ENCODE measurements at regions not wholly inside any gene's neighbourhood (a gene's known extent, or its start where the extent isn't known, plus 50 kb on each side); places are given as distances from the start of the nearest gene placed in this dataset.
A peak's percentile ranks its signal among the peaks of the same experiment; 100 is the strongest.

DNA sequence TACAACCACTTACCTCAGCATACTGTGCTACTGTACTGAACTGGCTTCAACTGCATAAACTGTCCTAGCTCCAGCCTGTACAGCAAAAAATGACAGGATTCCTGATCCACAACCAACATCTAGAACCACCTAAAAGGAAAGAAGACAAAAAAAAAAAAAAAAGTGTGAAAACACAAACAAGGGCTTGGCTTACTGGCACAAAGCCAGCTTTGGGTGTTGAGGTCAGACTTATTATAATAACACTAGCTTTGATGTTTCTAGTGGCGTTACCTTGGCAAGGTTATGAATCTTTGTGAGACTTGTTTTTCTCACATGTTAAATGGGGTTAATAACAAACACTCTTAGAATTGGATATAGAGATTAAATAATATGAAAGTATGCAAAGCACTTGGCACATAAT is 148.5 kb upstream of the PUM3 start:
- DNase-seq (ENCODE audit: low read depth in 4 of 4, low spot score in 3 of 4): no peak

DNA sequence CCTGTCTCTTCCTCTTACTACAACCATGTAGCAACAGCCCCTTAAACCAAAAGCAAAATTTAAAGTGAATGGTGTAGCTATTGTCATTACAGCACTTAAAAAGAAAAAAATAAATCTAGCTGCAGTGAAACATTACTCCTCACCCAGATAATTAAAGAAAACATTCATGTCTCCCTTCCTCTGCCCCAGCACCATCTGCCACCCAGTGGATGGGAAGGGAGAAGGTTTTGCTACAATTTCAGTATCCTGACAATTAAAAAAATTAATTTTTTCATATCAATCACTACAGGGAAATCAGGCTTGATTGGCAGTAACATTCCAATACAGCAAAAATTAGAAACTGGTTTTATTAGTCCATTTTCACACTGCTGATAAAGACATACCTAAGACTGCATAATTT is 147.4 kb upstream of the PUM3 start:
- no peak for DNase-seq (ENCODE audit: low read depth in 4 of 4, low spot score in 3 of 4)

DNA sequence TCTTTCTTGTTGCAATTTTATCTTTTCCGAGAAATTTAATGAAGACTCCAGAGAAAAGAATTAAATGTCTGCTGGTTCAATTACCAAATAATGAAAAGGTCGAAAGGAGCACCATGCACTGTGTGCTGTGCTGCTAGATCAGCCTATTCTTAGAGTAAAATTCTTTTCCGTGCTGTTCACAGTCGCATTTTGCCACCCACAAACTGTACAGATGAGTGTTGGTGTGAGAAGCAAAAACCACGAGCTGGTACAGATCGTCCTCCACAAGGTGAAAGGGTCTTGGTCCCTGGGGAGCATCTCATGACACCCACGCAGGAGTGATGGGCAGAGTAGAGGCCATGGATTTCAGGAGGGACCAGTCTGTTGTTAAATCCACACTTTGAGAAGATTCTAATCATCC is 143.8 kb upstream of the PUM3 start:
- DNase-seq (ENCODE audit: low read depth in 4 of 4, low spot score in 3 of 4): no peak

DNA sequence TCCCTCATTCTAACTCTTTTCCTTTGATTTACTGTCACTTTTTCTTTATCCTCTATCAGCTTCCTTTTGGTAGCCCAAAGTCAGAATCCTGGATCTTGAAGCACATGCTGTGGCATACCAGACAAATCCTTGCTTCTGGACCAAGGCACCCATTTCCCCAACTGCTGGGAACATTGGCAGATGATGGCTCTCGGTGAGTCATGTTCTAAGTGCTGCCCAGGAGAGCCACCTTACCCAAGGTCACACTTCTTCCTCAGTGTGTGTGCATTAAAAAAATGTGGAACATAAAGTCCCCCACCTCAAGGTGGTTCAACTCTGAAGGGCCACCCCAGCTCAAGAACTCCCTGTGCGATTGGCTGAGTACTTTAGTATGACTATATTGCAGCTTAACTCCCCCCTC is 141.4 kb upstream of the PUM3 start:
- DNase-seq (ENCODE audit: low read depth in 4 of 4, low spot score in 3 of 4): no peak

DNA sequence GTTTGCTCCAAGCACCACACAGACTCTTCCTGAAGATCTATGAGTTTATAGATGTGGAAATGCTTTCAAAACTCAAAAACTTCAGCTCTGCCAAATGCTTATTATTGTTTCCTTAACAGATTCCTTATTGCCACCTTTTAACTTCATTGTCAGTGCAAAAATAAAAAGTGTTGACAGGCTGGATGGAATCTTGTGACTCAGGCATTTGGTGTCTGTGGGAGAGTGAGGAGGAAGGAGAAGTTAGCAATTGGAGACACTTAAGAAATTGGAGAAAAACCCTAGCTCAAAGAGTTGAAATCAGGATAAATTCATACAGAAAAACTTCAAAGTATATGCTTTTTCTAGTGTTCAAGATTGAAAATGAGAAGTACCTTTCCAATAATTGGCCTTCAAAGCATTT is 140.6 kb upstream of the PUM3 start:
- no peak for DNase-seq (ENCODE audit: low read depth in 4 of 4, low spot score in 3 of 4)

DNA sequence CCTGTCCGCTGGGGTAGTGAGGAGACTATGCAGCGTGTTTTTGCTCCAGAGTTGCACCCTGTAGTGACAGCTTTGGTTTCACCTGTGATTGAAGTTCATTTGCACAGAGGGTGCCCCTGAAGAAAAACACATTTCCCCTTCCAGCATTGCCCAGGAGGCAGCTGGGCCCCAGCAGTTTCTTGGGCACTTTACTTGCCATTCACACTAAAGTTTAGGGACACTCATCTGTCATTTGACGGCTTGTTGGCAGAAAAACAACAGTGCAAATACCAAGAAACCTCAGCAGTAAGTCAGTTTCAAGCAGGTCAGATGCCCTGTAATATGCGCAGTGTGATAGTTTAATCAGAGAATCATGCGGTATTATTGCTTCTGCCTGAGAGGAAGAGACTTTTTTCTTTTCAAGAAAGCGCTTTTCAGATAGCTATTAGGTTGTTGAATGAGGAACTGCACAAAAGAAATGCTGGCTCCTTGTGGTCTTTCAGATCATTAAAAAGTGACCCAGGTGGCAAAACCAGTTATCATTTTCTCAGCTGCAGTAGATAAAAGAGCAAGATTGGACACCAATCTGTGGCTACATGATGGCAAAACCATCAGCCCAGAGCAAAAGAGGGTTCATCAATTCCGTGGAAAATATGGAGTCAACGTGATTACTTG is 136.2 kb upstream of the PUM3 start:
- DNase-seq (ENCODE audit: low read depth in 4 of 4, low spot score in 3 of 4): no peak

DNA sequence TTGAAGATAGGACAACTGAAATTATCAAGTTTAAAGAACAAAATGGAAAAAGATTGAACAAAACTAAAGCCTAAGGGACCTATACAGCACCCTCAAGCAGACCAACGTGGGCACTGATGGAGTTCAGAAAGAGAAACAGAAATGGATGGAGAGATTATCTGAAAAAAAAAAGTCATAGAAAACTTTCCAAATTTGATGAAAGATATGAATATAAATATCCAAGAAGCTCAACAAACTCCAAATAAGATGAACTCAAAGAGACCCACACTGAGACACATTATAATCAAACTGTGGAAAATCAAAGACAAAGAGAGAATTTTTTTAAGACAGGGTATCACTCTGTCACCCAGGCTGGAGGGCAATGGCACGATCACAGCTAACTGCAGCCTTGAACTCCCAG is 128.6 kb upstream of the PUM3 start:
- DNase-seq (ENCODE audit: low read depth in 4 of 4, low spot score in 3 of 4): no peak

DNA sequence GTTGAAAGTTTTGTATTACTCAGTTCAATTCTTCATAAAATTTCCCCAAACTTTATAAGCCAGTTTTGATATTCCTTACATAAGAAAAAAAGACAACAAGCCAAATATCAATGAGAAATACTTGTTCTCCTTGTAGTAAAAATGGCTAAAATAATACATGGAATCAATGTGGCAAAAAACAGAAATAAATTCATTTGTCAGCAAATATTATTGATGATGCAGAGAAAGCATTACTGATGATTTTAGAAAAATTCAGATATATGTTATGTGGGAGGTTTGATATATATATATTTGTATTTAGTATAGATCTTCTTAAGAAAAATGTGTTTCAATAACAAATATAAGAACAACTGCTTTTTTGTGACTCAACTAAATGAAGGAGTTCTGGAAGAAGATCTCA is 127.0 kb upstream of the PUM3 start:
- no peak for DNase-seq (ENCODE audit: low read depth in 4 of 4, low spot score in 3 of 4)

DNA sequence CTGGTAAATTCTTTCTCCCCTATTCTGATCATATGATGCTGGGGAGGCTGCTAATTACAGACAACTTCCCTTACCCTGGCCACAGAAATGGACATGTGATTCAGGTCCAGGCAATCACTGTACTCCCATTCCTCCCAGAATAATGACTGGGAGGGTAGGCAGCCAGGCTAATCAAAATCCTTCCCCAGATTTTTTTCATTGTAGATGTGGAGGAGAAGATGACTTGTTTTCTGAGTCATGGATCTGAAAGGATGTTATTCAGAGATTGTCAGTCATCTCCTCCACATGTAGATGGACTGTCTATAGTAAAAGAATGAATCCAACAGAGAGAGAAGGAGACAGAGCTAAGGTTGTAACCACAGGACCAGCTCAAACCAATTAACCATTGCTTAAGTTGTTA is 123.9 kb upstream of the PUM3 start:
- no peak for DNase-seq (ENCODE audit: low read depth in 4 of 4, low spot score in 3 of 4)

DNA sequence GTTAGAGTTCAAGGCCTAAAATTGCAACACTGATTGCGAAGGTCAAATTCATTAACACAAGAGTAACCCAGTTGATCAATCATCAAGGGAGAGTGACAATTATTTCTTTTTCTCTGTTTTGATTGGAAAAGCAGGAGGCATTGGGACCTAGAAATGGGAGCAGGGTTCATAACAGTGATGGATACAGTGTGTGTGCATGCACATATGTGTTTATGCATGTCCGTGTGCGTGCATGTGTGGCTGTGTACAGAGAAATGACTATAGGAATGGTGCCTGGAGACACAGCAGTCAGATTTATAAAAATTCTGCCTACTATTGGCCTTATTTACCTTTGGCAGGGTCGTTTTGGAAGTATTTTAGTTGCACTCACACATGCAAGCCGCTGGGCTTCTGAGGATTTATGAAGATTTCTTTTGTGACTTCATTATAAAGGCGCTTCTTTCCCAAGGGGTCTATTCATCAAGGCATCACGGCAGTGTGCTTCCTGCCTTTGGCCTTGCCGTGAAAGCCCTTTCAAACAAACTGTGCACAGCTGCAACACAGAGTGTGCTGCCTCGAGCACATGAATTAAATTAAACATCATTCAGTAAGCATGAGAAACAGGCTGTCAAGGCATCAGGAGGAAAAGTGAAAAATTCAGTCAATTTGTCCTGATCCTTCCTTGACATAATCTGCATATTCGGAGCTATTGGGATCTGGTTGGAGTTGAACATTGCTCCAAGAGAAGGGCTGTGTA is 122.8 kb upstream of the PUM3 start:
- DNase-seq (ENCODE audit: low read depth in 4 of 4, low spot score in 3 of 4): peak; percentile 35 to 72 (median 51)

DNA sequence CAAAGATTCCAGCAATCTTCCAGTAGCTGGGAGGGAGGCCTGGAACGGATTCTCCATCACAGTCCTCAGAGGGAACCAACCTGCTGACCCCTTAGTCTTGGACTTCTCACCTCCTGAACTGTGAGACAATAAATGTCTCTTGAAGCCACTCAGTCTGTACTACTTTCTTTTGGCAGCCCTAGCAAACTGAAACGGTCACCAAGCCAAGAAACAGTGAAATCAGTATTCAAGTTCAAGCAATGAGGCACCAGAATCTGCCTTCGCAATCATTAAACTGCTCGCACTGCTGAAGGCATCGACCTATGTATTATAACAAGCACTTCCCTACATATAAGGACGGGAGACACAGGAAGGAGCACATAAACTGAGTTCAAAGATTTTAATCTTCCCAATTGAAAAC is 120.6 kb upstream of the PUM3 start:
- DNase-seq (ENCODE audit: low read depth in 4 of 4, low spot score in 3 of 4): peak in 1 of 4 donors; percentile 5

DNA sequence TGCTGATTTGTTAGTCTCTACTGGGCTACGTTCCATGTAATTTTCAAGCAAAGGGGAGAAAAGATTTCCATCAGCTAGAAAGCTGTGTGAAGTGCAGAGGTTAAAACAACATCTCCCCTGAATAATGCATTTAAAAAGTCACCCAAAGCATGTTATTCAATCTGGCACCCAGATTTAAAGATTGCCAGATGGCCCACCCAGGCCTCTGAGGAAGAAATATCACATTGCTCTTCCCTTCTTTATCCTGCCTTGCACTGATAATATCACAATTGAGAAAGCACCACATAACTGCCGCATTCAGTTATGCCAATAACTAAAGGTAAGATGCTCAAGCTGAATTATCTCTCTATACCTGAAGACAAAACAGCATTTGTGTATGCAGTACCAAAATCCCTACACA is 119.4 kb upstream of the PUM3 start:
- DNase-seq (ENCODE audit: low read depth in 4 of 4, low spot score in 3 of 4): no peak

DNA sequence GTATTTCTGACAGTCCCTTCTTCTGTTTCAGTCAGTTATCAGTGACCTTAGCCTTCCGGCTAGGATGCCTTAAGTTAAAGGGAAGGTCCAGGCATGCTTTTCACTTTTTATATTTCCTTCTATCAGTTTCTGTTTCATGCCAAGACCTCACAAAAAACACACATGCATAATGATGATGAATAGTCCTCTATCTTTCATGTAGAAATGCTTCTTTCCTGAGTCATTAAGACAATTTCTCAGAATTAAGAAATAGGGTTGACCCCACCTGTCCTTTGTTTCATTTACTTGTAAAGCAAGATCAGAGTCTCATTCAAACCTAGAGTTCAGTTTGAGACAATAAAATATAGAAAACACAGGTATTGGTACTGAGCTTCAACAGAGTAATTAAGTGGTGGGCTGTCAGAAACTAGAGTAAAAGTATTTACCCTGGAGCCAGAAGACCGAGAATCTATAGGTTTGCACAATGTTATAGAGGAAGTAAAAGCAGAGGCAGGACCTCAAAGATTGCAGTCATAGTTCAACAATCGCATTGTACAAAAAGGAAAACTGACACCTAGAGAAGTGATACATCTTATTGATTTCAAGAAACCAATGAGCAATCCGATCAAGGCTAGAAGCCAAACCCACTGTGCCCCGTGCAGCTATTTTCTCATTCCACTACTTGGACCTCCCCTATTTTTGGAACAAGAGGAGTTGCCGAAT is 118.7 kb upstream of the PUM3 start:
- no peak for DNase-seq (ENCODE audit: low read depth in 4 of 4, low spot score in 3 of 4)

DNA sequence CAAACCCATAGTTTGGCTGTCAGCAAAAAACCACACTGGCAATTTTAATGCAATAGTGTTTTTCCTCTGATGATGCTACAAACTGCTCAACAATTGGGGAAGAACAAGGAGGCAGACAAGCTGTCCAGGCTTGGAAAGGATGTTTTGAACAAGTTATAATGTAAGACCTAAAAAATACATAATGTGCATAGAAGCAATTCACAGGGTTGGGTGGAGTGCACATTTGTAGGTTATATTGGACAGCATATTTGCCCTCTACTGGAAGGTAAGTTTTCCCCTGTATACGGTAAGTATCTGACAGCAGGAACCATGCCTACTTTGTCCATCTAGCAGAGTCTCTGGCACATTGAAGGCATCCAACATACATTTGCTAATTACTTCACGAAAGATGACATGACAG is 114.3 kb upstream of the PUM3 start:
- DNase-seq (ENCODE audit: low read depth in 4 of 4, low spot score in 3 of 4): no peak

DNA sequence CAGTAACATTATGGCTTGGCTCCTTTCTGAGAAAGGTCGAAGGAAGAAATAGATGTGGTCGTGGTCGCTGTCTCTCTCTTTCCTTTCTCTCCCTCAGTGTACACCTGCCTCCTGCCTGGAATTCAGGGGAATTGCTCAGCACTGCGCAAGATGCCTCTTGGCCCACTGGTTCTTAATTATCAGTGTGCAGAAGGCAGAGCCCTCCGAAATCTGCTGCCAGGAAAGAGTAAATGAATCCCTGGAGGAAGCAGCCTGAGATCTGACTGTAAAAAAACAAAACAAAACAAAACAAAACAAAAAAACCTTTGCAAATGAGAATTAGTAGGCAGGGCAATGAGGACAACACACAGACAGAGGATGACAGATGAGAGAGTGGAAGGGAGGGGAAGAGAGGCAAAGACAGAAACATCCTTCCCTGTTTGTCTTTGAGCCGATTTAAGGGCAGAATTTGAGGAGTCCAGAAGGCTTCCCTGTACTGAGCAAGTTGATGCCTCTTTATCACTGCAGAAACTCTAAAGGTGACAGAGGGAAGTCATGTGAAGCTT is 113.8 kb upstream of the PUM3 start:
- DNase-seq (ENCODE audit: low read depth in 4 of 4, low spot score in 3 of 4): no peak

DNA sequence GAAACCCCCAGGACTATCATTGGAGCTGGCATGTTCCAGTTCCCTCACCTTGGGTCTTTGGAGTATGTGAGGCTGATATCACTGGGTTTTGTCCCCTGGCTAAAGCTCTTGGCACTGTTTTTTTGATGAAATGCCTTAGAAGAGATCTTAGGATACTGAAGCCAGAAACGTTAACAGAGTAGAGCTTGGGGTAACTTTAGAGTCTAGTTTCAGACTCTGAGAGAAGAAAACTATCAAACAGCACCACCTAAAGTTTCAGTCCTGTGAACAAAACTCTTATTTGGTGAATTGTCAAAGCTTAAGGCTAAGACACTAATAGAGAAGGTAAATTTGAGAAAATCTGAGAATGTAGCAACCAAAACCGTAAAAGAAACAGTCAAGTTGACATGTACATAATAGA is 111.7 kb upstream of the PUM3 start:
- no peak for DNase-seq (ENCODE audit: low read depth in 4 of 4, low spot score in 3 of 4)

DNA sequence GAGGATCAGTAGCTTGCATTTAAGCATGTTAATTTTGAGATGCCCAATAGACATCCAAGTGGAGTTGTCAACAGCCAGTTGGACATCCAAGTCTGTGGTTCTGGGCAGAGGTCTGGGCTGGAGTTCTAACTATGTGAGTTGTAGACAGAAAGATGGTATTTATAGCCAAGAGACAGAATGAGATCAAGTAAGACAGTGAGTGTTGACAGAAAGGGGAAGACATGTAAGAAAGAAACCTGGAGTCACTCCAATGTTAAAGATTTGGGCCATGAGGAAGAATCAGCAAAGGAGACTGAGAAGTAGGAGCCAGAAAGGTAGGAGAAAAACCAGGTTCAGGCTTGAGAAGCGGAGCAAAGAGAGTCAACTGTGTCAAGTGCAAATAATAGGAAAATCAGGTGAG is 95.5 kb upstream of the PUM3 start:
- DNase-seq (ENCODE audit: low read depth in 4 of 4, low spot score in 3 of 4): no peak

DNA sequence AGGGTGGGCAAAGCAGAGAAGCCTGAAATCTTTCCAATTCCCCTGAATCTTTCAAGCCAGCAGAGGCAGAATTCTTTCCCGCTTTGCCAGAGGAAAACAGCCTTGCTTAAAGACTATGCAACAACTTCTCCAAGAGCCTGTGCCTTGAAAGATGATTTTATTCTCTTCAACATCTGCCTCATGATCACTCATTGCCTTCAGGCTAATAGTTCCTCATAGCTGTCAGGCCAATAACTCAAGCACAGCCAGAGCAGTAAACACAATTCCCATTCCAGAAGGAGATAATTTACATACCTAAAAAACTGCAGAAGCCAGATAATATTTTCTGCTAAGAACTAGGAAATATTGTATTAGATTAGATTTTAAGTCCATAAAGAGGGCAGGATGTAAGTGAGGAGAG is 92.3 kb upstream of the PUM3 start:
- no peak for DNase-seq (ENCODE audit: low read depth in 4 of 4, low spot score in 3 of 4)

DNA sequence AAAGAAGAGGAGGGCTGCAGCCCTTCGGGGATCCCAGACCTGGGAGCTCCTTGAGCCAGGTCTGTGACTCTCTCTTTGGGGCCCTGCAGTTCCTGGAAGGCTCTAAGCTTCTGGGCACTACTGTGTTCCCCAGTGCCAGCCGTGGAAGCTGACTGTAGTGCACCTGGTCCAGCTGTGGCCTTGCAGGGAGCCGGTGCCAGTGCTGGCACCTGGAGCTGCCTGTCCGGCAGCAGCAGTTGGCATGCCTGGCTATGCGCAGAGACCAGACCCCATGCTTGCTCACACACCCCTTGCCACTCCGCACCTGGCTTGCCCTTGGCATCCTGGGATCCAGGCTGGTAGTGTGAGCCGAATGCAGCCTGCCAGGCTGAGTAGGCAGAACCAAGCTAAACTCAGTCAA is 91.0 kb upstream of the PUM3 start:
- no peak for DNase-seq (ENCODE audit: low read depth in 4 of 4, low spot score in 3 of 4)

DNA sequence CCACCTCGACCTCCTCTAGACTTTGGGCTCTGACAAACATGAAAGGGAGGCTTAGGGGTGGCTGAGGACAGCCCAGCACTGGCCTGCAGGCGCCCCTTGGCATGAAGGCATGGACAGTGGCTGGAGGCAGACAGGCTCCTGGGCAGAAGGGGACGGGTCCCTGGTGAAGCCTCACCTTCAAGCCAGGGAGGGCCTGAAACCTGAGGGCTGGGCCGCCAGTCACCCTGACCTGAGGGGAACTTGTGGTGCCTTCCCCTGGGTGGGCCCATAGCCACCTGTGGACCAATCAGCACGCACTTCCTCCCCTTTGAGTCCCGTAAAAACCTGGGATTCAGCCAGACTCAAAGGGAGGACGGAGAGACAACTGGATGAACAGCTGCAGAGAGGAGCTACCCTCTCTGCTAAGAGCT is 90.4 kb upstream of the PUM3 start:
- DNase-seq (ENCODE audit: low read depth in 4 of 4, low spot score in 3 of 4): no peak

DNA sequence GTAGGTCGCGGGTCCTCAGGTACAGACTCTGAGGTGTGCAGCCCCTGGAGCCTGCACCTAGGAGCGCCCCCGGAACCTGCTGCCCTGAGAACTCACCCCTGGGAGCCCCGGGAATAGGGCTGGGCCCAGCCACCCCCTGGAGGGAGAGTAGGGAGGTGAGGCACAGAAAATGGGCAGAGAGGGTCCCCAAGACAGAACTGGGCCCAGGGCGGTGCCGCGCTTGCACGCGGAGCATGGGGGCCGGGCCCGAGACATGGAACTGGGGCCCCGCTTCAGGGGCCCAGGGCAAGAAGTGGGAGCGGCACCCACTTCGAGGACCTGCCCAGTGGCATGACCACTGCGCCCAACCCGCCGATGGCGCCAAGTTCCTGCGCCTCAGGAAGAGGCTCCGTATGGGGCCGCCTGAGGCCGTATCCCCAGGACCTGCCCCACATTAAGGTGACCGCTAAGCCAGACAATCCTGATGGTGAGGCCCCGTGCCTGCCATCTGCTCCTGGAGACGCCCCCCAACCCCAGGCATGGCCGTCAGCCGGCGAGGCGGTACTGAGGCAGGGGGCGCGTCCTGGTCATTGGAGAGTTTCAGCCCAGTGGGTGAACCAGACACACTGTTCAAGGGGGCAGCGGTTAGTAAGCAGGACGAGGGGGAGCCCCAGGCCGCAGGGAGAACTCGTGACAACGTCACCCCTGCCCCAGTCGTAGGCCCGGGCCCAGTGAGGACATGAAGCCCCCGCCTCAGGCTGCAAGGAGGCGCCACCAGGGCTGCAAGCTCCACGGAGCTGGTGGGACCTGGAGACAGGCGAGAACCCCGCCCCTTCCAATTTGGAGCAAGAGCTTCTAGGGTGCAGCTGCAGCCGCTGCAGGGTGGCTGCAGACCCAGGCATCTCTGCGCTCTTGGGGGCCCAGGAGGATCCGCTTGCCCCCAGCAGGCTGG is 89.5 kb upstream of the PUM3 start:
- no peak for DNase-seq (ENCODE audit: low read depth in 4 of 4, low spot score in 3 of 4)

Measured in right renal pelvis (tissue), 4 donors.